PC-3 (cell line): ENCODE measurements at regions not wholly inside any gene's neighbourhood (a gene's known extent, or its start where the extent isn't known, plus 50 kb on each side); places are given as distances from the start of the nearest gene placed in this dataset.

ENCODE experiments used
- EZH2 ChIP-seq: fragments of 300-600 bp; sonication (generic); IDR thresholded peaks from one replicate; pipeline ENCODE4 v1.6.1; 2017; ENCODE audit warnings: antibody characterized with exemption, mild to moderate bottlenecking, low read length; ENCODE audit not compliant: unreplicated experiment
- TF ChIP-seq, protein P1 (sequence below): fragments of 300-600 bp; sonication (generic); conservative IDR thresholded peaks from 2 replicates; pipeline ENCODE4 v1.5.1; 2017; ENCODE audit warnings: antibody characterized with exemption, low read depth, mild to moderate bottlenecking, low read length

DNA sequence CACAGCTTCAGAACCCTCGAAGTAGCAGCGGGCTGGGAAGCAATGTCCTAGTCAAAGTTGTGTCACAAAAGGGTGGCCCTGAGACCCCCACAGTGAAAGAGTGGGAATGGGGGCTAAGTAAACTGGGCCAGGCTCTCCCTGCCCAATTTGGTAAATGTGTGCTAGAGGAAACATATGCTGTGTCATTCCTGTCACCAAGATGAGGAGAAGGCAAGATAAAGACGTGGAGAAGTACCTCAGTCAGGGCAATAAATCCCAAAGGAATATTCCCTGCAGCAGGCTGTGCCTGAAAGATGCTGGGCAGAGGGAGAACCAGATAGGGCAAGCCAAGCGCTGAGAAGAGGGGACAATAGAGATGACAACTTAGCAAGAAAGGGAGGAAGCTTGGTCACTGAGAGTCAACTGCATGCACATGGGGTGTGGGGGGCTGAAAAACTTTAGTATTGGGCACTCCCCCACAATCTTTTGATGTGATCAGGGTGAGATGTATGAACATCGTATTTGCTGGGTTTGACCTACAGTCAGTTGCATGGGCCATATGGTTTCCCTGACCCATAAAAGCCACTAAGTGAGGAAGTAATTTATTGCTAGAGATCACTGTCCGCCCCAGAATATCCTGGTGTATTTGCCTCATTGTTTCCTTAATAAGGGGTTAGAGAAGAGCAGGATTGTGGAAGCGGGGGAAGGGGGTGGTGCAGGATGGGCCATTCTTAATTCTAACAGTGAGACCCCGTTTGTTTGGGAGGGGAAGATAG lies 49.9 kb upstream of the CXCR4 start:
- TF ChIP-seq, protein P1, sequence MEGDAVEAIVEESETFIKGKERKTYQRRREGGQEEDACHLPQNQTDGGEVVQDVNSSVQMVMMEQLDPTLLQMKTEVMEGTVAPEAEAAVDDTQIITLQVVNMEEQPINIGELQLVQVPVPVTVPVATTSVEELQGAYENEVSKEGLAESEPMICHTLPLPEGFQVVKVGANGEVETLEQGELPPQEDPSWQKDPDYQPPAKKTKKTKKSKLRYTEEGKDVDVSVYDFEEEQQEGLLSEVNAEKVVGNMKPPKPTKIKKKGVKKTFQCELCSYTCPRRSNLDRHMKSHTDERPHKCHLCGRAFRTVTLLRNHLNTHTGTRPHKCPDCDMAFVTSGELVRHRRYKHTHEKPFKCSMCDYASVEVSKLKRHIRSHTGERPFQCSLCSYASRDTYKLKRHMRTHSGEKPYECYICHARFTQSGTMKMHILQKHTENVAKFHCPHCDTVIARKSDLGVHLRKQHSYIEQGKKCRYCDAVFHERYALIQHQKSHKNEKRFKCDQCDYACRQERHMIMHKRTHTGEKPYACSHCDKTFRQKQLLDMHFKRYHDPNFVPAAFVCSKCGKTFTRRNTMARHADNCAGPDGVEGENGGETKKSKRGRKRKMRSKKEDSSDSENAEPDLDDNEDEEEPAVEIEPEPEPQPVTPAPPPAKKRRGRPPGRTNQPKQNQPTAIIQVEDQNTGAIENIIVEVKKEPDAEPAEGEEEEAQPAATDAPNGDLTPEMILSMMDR = no peak
- TF ChIP-seq EZH2 = no peak
